ENCODE measurements at regions not wholly inside any gene's neighbourhood (a gene's known extent, or its start where the extent isn't known, plus 50 kb on each side); places are given as distances from the start of the nearest gene placed in this dataset.

DNA sequence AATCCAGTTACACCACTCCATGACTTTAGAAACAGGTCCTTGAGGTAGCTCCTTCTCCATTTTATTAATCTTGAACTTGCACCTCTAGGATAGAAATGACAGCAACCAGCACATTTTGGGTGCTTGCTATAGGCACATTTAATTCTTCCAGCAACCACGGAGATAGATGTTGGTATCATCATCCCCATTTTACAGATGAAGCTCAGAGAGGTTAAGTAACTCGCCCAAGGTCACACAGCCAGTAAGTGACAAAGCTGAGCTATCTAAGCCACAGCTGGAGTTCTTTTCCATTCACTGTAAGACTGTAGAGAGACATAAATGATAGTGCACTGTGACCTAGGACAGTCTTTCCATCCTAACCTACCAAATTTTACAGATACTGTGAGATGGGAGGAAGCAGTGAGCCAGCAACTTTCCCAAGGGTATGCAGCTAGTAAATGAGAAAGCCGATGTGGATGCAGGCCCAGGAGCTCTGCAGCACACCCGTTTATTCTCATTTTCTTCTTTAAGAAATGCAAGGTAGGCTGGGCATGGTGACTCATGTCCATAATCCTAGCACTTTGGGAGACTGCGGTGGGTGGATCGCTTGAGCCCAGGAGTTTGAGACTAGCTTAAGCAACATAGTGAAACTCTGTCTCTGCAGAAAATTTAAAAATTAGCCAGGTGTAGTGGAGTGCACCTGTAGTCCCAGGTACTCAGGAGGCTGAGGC, 103.2 kb downstream of the TBX5 start:
- DNase-seq (ENCODE audit: low read depth in 2 of 2): no peak

DNA sequence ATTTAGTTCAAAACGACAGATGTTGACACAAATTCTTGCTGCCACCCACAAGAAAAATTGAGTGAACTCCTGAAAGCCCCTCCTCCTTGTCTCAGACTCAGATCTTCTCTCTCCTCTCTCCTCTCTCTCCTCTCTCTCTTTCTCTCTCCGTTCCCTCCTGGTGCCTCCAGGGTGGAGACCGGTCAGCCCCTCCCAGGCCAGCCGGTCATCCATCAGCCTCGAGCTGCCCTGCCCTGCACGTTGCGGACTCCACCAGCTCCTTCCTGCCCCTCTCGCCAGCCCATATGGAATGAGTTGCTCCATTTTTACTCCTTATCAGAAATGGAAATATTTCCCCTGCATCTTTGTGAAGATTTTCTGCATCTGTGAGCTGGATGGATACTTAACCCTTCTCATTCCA, 103.8 kb downstream of the TBX5 start:
- no peak for DNase-seq (ENCODE audit: low read depth in 2 of 2)

- DNase-seq (ENCODE audit: low read depth in 2 of 2): no peak
Measured at GRCh38 chr12:114294303-114294685, 111.7 kb downstream of the TBX5 start.

DNA sequence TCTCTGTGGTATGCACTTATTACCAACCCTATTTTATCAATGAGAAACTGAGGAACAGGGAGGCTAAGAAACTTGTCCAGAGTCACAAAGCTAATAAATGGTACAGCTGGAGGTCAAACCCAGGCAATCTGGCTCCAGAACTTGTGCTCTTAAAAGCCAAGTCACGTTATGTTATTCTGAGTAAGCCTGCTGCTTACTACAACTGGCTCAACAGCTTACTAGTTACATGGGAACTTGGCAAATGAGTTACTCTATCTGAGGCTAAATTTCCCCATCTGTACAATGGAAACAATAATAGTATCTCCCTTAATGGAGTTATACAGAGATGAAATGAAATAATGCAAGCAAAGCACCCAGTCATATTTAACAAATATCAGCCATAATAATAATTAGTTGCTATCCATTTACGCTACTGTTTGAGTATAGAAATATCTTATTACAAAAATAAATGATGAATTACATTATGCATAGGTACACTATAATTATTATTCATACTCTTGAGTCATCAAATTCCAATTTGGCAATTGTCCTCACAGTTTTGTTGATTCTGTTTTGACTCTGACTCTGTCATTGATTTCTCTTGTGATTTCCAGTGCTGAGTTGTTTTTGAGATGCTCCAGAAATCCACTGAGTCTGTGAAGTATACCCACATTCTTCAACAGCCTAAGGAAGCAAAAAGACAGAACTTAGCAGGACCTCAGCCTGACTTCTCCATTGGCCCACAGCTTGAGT, 112.2 kb downstream of the TBX5 start:
- no peak for DNase-seq (ENCODE audit: low read depth in 2 of 2)

- DNase-seq (ENCODE audit: low read depth in 2 of 2): no peak
Measured at GRCh38 chr12:114293073-114293472, 112.9 kb downstream of the TBX5 start.

- no peak for DNase-seq (ENCODE audit: low read depth in 2 of 2)
Measured at GRCh38 chr12:114291389-114292060, 114.4 kb downstream of the TBX5 start.

GRCh38 chr12:114287821-114288525, 118.0 kb downstream of the TBX5 start:
- no peak for DNase-seq (ENCODE audit: low read depth in 2 of 2)

DNA sequence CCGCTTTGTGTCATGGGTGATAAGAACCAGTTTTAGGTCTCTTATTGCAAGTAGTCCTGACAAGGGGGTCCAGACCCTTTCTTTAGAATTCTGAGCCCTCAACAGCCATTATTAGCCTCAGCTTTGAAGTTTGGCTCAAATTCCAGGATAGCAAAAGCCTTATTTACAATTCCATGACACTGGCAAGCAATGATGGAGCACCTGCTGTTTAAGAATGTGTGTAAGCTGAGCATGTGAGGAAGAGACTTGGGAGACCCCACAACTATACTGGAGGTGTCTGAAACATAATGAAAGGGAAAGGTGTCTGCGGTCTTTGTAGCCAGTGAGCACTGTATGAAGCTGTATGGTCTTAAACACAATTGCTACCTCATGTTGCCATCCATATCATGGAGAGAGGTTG, 119.8 kb downstream of the TBX5 start:
- no peak for DNase-seq (ENCODE audit: low read depth in 2 of 2)

DNA sequence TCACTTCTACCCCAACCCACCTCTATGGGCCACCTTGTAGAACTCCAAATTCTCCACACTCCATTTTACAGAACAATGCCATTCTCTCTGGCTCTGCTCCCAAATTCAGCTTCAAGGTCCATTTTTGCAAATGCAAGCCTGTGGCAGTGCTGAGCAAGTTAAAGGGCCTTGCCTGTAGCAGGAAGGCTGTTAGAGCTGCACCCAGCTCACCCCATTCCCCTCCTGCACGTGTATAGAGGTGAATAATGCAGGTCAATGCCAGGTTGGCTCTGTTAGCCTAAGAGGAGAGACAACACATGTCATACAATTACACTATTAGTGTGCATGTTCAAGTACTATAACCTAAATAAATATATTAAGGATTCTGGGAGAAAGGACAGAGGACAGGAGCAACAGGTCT, 120.4 kb downstream of the TBX5 start:
- DNase-seq (ENCODE audit: low read depth in 2 of 2): no peak

DNA sequence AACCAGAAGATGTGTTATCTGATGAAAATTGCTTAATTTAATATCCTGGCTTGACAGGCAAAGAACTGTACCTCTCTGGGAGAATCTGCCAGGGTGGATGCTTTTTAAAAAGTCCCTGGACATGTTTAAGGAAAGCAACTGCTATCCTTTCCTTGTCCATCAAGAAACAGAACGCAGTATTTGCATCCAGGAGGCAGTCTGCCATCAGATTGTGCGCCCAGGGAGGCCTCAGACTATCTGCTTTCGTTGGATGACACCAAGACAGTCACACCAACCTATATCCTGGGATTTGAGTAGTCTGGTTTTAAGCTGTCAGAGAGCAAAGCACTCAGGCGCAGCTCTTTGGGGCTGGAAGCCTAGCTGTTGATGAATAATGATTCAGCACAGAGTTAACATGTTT, 121.9 kb downstream of the TBX5 start:
- no peak for DNase-seq (ENCODE audit: low read depth in 2 of 2)

- no peak for DNase-seq (ENCODE audit: low read depth in 2 of 2)
Measured at GRCh38 chr12:114275932-114276785, 129.8 kb downstream of the TBX5 start.

- DNase-seq (ENCODE audit: low read depth in 2 of 2): no peak
Measured at GRCh38 chr12:114275086-114275485, 130.9 kb downstream of the TBX5 start.

GRCh38 chr12:114274131-114274530, 131.8 kb downstream of the TBX5 start:
- no peak for DNase-seq (ENCODE audit: low read depth in 2 of 2)

- no peak for DNase-seq (ENCODE audit: low read depth in 2 of 2)
Measured at GRCh38 chr12:114272605-114273004, 133.3 kb downstream of the TBX5 start.

DNA sequence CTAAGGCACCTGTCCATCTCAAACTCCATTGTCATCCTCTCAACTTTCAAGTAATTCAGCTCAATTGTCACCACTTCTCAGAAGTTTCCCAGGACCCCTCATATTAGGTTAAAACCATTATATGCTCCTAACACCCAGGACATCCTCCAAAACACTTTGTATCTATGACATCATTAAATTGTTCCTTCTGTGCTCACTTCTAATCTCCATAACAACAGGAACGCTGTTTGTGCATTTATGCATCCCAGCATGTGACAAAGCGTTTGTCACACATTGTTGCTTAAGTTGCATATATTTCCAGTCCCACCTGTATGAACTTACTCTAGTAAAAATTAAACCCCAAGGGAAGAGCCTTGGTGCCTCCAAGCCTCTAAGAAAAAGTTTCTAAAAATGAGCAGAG, 133.9 kb downstream of the TBX5 start:
- no peak for DNase-seq (ENCODE audit: low read depth in 2 of 2)

GRCh38 chr12:114269153-114269552, 136.8 kb downstream of the TBX5 start:
- DNase-seq (ENCODE audit: low read depth in 2 of 2): no peak

GRCh38 chr12:114266536-114266935, 139.4 kb downstream of the TBX5 start:
- no peak for DNase-seq (ENCODE audit: low read depth in 2 of 2)

GRCh38 chr12:114265036-114265435, 140.9 kb downstream of the TBX5 start:
- no peak for DNase-seq (ENCODE audit: low read depth in 2 of 2)

DNA sequence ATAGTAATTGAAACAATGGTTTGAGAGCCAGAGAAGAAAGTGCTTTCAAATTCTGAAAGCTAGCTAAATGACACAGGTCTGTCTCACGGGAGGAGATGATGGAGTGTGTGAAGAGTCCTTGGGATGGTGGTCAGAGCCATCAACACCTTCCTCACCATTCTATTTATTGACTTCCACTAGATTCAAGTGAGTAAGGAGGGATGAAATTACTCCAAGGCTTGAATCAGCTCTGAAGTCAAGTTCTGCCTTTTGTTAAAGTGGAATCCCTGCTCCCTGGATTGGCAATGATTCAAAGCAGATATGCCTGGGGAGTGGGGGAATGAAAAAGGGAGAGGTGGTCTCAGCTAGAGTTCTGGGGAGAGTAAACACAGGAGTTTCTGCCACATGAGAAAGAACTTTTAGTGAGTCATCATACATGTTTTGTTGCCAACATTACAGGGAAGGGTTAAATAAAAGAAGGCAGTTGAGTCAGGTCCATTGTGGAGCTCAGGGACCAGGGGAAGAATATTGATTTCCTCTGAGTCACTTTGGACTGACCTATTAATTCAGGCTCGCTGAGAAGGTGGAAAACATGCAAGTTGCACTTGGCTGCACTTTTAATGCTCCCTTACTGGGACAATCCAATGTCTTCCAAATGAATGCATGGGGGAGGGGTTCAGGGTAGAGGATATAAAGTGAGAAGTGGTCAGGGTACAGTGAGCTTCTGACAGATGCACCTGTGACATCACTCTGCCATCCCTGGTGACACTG, 142.7 kb downstream of the TBX5 start:
- no peak for DNase-seq (ENCODE audit: low read depth in 2 of 2)

DNA sequence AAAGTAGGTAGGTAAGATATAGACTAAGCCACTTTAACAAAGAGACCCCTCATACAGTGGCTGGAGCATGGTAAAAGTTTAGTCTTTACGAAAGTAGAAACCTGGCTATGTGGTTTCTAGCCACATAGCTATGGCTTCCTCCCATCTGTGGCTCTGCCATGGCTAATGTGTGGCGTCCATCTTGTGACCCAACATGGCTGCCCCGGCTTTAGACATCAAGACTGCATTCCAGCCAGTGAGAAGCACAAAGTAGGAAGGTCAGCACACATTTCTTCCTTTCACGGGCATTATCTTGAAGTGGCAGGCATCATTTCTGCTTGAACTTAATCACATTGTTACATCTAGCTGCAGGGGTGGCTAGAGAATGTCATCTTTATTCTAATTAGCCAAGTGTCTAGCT, 148.3 kb downstream of the TBX5 start:
- DNase-seq (ENCODE audit: low read depth in 2 of 2): no peak

DNA sequence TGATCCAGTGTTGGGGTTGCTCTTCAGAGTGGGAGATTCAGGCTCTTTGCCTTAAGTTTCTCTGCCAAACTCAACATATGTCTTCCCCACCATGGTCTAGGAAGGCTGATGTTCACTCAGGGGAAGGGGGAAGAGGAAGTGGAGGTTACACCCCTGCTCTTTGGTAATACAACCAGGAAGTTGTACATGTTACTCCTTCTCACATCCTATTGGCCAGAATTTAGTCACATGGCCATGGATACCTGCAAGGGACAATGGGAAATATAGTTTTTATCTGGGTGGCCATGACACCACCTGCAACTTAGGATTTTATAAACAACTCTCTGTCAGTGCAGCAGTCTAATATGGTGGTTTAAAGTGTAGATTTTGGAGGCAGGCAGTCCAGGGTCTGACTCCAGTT, 150.9 kb downstream of the TBX5 start:
- DNase-seq (ENCODE audit: low read depth in 2 of 2): no peak

Measured in lung microvascular endothelial cell (primary cell).